Stimulated activated naive CD4-positive, alpha-beta T cell treated with Interleukin-2 at 50 U/mL for 16 hours (primary cell): ENCODE measurements at regions not wholly inside any gene's neighbourhood (a gene's known extent, or its start where the extent isn't known, plus 50 kb on each side); places are given as distances from the start of the nearest gene placed in this dataset.

Source experiments
- DNase-seq: peaks from one replicate; lab custom pipeline; 2025; lab: John Stamatoyannopoulos, UW

- DNase-seq = no peak
These were observed 541.6 kb downstream of the SLC4A3 start for GRCh38 chr2:220168891-220169546.

- no peak for DNase-seq
These were observed 547.4 kb downstream of the SLC4A3 start for GRCh38 chr2:220174826-220175225.

- DNase-seq = no peak
These were observed 548.5 kb downstream of the SLC4A3 start for GRCh38 chr2:220175967-220176366.

GRCh38 chr2:220178991-220179695 is 551.7 kb downstream of the SLC4A3 start:
- no peak for DNase-seq

GRCh38 chr2:220181165-220181564 is 553.7 kb downstream of the SLC4A3 start:
- no peak for DNase-seq

GRCh38 chr2:220182790-220183189 is 555.4 kb downstream of the SLC4A3 start:
- no peak for DNase-seq

GRCh38 chr2:220185766-220186305 is 558.4 kb downstream of the SLC4A3 start:
- DNase-seq = no peak

GRCh38 chr2:220188031-220188430 is 560.6 kb downstream of the SLC4A3 start:
- DNase-seq = no peak

GRCh38 chr2:220191031-220191430 is 563.6 kb downstream of the SLC4A3 start:
- no peak for DNase-seq

- no peak for DNase-seq
These were observed 564.3 kb downstream of the SLC4A3 start for GRCh38 chr2:220191737-220192136.

- DNase-seq = no peak
These were observed 565.7 kb downstream of the SLC4A3 start for GRCh38 chr2:220192994-220193753.

GRCh38 chr2:220194630-220195584 is 567.5 kb downstream of the SLC4A3 start:
- no peak for DNase-seq

- no peak for DNase-seq
These were observed 571.5 kb downstream of the SLC4A3 start for GRCh38 chr2:220198896-220199295.

GRCh38 chr2:220202066-220202465 is 574.6 kb downstream of the SLC4A3 start:
- DNase-seq = no peak

GRCh38 chr2:220209093-220209492 is 581.7 kb downstream of the SLC4A3 start:
- no peak for DNase-seq

- no peak for DNase-seq
These were observed 582.3 kb downstream of the SLC4A3 start for GRCh38 chr2:220209751-220210150.

GRCh38 chr2:220212296-220213080 is 585.1 kb downstream of the SLC4A3 start:
- DNase-seq = no peak

- no peak for DNase-seq
These were observed 588.4 kb downstream of the SLC4A3 start for GRCh38 chr2:220215785-220216184.

- no peak for DNase-seq
These were observed 591.9 kb downstream of the SLC4A3 start for GRCh38 chr2:220219371-220219770.

- DNase-seq = no peak
These were observed 592.6 kb downstream of the SLC4A3 start for GRCh38 chr2:220220009-220220408.

GRCh38 chr2:220221992-220222391 is 594.6 kb downstream of the SLC4A3 start:
- no peak for DNase-seq
